Karpas-422 (cell line): ENCODE measurements at regions not wholly inside any gene's neighbourhood (a gene's known extent, or its start where the extent isn't known, plus 50 kb on each side); places are given as distances from the start of the nearest gene placed in this dataset.

Experiments used
- DNase-seq: peaks from one replicate; pipeline ENCODE4 v3.0.0-alpha.2; 2015
- H2AFZ ChIP-seq: fragments of 200-600 bp; sonication (generic); 2 replicates; pipeline ENCODE4 v1.6.1; 2014; ENCODE audit warnings: antibody characterized with exemption, low read length, mixed read lengths
- H3K27ac ChIP-seq: fragments of 200-600 bp; sonication (generic); 2 replicates; pipeline ENCODE4 v1.5.1; 2014; ENCODE audit warnings: mild to moderate bottlenecking, low read length, moderate library complexity
- H3K27me3 ChIP-seq: fragments of 200-600 bp; sonication (generic); 2 replicates; pipeline ENCODE4 v1.6.1; 2014; ENCODE audit warnings: low read length, mixed read lengths
- H3K36me3 ChIP-seq: fragments of 200-600 bp; sonication (generic); 2 replicates; pipeline ENCODE4 v1.6.1; 2014; ENCODE audit warnings: low read length, mixed read lengths; ENCODE audit not compliant: insufficient read depth
- H3K4me1 ChIP-seq: fragments of 200-600 bp; sonication (generic); 2 replicates; pipeline ENCODE4 v1.6.1; 2014; ENCODE audit warnings: mild to moderate bottlenecking, low read length, mixed read lengths
- H3K4me2 ChIP-seq: fragments of 200-600 bp; sonication (generic); 2 replicates; pipeline ENCODE4 v1.6.1; 2014; ENCODE audit warnings: low read length, low read depth, mild to moderate bottlenecking; ENCODE audit not compliant: poor library complexity, severe bottlenecking
- H3K4me3 ChIP-seq: fragments of 200-600 bp; sonication (generic); 2 replicates; pipeline ENCODE4 v1.5.1; 2014; ENCODE audit warnings: mild to moderate bottlenecking, antibody characterized with exemption, low read length, mixed read lengths
- H3K79me2 ChIP-seq: fragments of 200-600 bp; sonication (generic); 2 replicates; pipeline ENCODE4 v1.6.1; 2014; ENCODE audit warnings: mild to moderate bottlenecking, low read length, mixed read lengths
- H3K9ac ChIP-seq: fragments of 200-600 bp; sonication (generic); 2 replicates; pipeline ENCODE4 v1.6.0; 2014; ENCODE audit warnings: low read length
- H3K9me2 ChIP-seq: fragments of 200-600 bp; sonication (generic), shearing (Covaris generic); replicated peaks from 2 replicates; pipeline ENCODE4 v1.6.0; 2014; ENCODE audit warnings: mild to moderate bottlenecking, low read length, moderate library complexity; ENCODE audit not compliant: insufficient read depth
- H3K9me3 ChIP-seq: fragments of 300-700, 200-600 bp; sonication (generic); 2 replicates; pipeline ENCODE4 v1.6.1; 2014; ENCODE audit warnings: low read length, mixed read lengths
- H4K20me1 ChIP-seq: fragments of 200-600 bp; sonication (generic); 2 replicates; pipeline ENCODE4 v1.6.1; 2014; ENCODE audit warnings: mild to moderate bottlenecking, antibody characterized with exemption, low read length, low read depth; ENCODE audit not compliant: insufficient read depth

DNA sequence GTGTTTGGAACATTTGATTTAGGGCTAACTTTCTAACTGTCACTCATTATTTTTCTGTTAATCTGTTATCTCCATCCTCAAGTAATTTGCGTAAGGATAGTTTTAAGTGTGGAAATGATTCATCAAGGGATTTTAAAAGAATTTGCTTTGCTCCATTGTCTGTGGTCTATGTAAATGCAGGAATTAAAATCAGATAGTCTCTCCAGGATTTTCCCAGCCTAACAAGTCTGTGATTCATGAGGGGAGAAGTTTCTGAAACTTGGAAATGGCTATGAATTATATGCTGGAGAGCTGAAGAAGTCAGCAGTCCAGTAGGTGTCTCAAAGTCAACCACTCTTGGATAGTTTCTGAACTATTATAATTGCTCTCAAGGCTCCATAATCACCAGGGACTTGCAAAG lies 264.5 kb downstream of the MRPL39 start:
- Histone ChIP-seq H3K4me2 (no peak overlapping the region), H3K9me3 (no peaks in the 10 kb centered on the region), H3K4me1 (no peaks in the 10 kb centered on the region), H3K27me3 (no peaks in the 10 kb centered on the region), H4K20me1 (no peaks in the 10 kb centered on the region), H3K36me3 (no peaks in the 10 kb centered on the region), H3K4me3 (no peak overlapping the region), H3K9ac (no peak overlapping the region), H2AFZ (no peak overlapping the region), H3K27ac (no peak overlapping the region), H3K79me2 (no peaks in the 10 kb centered on the region), H3K9me2 (no peaks in the 10 kb centered on the region)
- DNase-seq = no peak

DNA sequence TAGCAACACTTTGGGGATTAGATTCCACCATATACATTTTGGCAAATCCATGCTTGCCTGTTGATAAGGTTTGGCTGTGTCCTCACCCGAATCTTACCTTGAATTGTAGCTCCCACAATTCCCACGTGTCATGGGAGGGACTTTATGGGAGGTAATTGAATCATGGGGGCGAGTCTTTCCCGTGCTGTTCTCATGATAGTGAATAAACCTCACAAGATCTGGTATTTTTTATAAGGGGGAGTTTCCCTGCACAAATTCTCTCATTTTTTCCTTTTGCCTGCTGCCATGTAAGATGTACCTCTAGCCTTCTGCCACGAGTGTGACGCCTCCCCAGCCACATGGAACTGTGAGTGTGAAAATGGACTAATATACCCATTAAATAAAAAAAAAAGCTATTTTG lies 265.3 kb downstream of the MRPL39 start:
- Histone ChIP-seq H3K36me3 (no peaks in the 10 kb centered on the region), H3K9me2 (no peaks in the 10 kb centered on the region), H3K9me3 (no peaks in the 10 kb centered on the region), H3K9ac (no peak overlapping the region), H3K4me3 (no peak overlapping the region), H4K20me1 (no peaks in the 10 kb centered on the region), H3K27ac (no peak overlapping the region), H3K4me2 (no peak overlapping the region), H3K4me1 (no peaks in the 10 kb centered on the region), H2AFZ (no peak overlapping the region), H3K27me3 (no peaks in the 10 kb centered on the region), H3K79me2 (no peaks in the 10 kb centered on the region)
- no peak for DNase-seq

DNA sequence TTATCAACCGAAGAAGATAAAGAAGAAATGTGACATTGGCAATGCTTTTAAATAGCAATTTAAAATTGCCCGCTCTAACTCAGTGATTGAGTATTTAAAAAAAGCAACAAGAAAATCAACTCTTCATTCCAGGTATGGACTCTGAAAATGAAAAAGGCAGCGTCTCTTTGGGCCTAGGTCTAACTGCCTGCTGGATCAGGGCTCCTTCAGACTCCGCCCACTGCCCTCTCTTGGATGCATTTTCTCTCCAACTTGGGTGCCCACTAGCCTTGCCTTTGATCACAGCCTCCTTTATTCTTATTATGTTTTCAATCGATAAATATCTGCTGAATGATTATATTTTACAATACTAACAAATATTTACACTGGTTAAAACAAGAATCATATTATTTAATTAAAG lies 268.9 kb downstream of the MRPL39 start:
- Histone ChIP-seq H3K9ac (no peak overlapping the region), H3K27me3 (no peaks in the 10 kb centered on the region), H3K4me3 (no peak overlapping the region), H4K20me1 (no peaks in the 10 kb centered on the region), H3K27ac (no peak overlapping the region), H2AFZ (no peak overlapping the region), H3K9me2 (no peaks in the 10 kb centered on the region), H3K4me1 (no peaks in the 10 kb centered on the region), H3K36me3 (no peaks in the 10 kb centered on the region), H3K9me3 (no peaks in the 10 kb centered on the region), H3K79me2 (no peaks in the 10 kb centered on the region), H3K4me2 (no peak overlapping the region)
- no peak for DNase-seq

DNA sequence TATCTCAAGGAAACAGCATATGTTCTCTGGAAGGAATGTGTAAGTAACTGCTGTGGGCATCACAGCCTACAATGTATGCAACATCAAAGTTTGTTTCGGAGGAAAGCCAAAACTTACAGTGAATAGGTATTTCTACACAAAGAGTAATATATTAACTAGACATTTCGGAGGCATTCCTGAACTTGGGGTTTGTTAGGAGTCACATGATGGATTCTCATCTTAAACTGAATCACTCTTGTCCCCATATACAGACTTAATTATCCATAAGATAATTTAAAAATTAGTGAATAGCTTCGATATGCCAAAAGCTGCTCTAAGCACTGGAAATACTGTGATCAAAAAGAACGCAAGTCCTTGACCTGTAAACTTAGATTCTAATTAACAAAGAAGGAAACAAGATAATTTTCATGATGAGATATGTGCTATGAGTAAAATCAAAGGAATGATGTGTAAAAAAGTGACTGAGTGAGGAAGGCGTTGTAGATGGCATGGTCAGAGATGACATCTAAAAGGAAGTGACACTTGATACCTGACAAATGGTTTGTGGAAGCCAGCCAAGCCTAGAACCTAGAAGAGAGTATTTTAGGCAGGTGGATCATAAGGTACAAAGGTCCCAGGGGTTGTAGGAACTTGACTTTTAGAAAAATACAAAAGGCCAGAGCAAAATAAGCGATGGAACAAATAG lies 273.1 kb downstream of the MRPL39 start:
- no peaks in the 10 kb centered on the region for H3K9me2 ChIP-seq
- H3K27me3 ChIP-seq = no peaks in the 10 kb centered on the region
- H3K9ac ChIP-seq = no peak overlapping the region
- H4K20me1 ChIP-seq = no peaks in the 10 kb centered on the region
- no peaks in the 10 kb centered on the region for H3K9me3 ChIP-seq
- H3K4me3 ChIP-seq = no peak overlapping the region
- H3K27ac ChIP-seq = no peak overlapping the region
- no peak for DNase-seq
- H3K4me1 ChIP-seq = no peaks in the 10 kb centered on the region
- H3K36me3 ChIP-seq = no peaks in the 10 kb centered on the region
- H2AFZ ChIP-seq = no peak overlapping the region
- H3K79me2 ChIP-seq = no peaks in the 10 kb centered on the region
- H3K4me2 ChIP-seq = no peak overlapping the region

DNA sequence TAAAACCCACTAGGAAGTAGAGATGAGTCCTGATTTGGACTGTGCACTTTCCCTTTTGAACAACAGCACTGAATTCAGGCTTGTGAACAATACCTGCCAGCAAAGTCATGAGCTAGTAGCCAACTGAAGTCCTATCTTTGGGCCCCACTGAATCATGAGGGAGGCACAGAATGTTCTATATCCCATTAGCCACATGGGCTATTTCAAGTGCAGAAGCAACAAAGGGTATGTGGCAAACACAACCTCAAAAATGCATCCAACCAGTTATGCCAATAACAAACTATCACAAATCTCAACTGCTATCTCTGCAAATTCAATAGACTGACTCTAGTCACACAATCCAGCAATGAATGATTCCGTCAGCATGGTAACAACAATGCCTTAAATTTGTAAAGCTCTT lies 276.0 kb downstream of the MRPL39 start:
- H3K79me2 ChIP-seq = no peaks in the 10 kb centered on the region
- no peak overlapping the region for H3K4me3 ChIP-seq
- H3K4me2 ChIP-seq = no peak overlapping the region
- H3K9me2 ChIP-seq = no peaks in the 10 kb centered on the region
- H3K27ac ChIP-seq = no peak overlapping the region
- H4K20me1 ChIP-seq = no peaks in the 10 kb centered on the region
- no peak overlapping the region for H2AFZ ChIP-seq
- no peaks in the 10 kb centered on the region for H3K36me3 ChIP-seq
- H3K4me1 ChIP-seq = no peaks in the 10 kb centered on the region
- no peak overlapping the region for H3K9ac ChIP-seq
- H3K9me3 ChIP-seq = peaks cover 6% of the 10 kb centered on the region; the same call in 1 of the 2 replicates
- H3K27me3 ChIP-seq = no peaks in the 10 kb centered on the region
- DNase-seq = no peak

DNA sequence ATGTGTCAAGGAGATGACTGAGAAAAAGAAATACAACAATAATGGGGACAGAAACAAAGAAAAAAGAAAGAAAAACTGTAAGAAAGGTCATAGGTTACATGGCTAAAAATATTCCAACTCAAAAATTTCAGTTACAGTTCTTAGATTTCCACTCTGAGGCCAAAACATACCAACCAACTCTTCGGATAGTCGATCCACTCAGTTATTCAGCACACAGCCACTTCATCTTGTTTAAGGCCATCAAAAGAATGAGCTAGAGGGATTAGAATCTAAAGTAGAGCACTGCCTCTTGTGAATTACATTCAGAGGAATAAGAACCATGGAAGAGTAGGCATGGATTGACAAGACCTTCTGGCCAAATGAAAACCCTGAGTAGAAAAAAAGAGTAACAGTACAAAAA lies 277.0 kb downstream of the MRPL39 start:
- DNase-seq = no peak
- no peak overlapping the region for H3K27ac ChIP-seq
- no peaks in the 10 kb centered on the region for H3K79me2 ChIP-seq
- no peak overlapping the region for H3K9ac ChIP-seq
- H3K9me2 ChIP-seq = no peaks in the 10 kb centered on the region
- H3K36me3 ChIP-seq = no peaks in the 10 kb centered on the region
- H2AFZ ChIP-seq = no peak overlapping the region
- no peaks in the 10 kb centered on the region for H3K4me1 ChIP-seq
- H3K9me3 ChIP-seq = peaks cover 6% of the 10 kb centered on the region; the same call in 1 of the 2 replicates
- no peaks in the 10 kb centered on the region for H3K27me3 ChIP-seq
- no peaks in the 10 kb centered on the region for H4K20me1 ChIP-seq
- no peak overlapping the region for H3K4me2 ChIP-seq
- no peak overlapping the region for H3K4me3 ChIP-seq

DNA sequence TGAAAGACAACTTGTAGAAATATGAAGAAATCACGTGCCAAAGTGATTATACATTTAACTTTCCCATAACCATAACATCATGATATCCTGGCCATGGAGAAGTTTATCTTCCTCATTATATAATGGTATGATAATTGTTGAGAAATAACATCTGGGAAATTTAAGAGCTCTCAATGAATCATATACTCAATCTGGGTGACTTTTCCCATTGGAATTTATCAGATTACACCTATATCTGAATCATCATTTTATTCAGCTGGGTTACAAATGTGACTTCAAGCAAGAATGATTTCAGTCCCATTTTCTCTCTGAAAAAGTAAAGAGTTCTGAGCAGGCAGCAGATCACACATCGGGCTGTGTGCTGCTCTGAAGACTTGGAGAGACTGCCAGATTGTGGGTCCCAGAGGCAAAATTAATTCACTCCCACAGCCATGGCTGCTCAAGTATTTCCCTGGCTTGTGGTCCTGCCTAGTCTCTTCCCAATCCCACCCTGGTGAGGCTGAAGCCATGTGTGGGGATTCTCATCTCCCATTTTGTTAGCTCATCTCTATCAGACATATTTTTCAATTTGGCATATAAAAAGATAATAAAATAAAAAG lies 278.0 kb downstream of the MRPL39 start:
- H3K36me3 ChIP-seq = no peaks in the 10 kb centered on the region
- no peak overlapping the region for H3K27ac ChIP-seq
- no peaks in the 10 kb centered on the region for H3K4me1 ChIP-seq
- peaks cover 6% of the 10 kb centered on the region; the same call in 1 of the 2 replicates for H3K9me3 ChIP-seq
- H2AFZ ChIP-seq = no peak overlapping the region
- no peaks in the 10 kb centered on the region for H3K9me2 ChIP-seq
- no peak overlapping the region for H3K4me3 ChIP-seq
- no peak overlapping the region for H3K4me2 ChIP-seq
- H3K79me2 ChIP-seq = no peaks in the 10 kb centered on the region
- H3K9ac ChIP-seq = no peak overlapping the region
- no peaks in the 10 kb centered on the region for H3K27me3 ChIP-seq
- DNase-seq = no peak
- H4K20me1 ChIP-seq = no peaks in the 10 kb centered on the region

DNA sequence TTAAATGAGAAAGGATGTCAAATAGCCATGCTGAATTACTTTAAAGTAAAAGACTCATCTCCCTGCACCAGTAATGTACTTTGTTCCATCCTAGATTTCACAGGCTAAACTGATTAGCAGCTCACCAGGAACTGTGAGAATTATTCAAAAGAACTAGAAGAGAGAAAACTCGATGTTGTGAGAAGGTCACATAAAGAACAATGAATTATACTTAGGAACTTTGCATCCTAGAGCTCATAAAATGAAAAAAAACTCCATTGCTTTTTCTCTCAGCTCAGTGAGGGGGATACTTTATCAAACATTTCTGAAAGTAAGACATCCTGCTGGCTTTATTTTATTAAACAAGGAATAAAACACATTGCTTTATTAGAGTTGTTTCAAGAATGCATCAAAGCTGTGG lies 278.5 kb downstream of the MRPL39 start:
- H3K4me2 ChIP-seq = no peak overlapping the region
- DNase-seq = no peak

More for the DNA sequence above, 278.5 kb downstream of the MRPL39 start:
- H3K9me2 ChIP-seq = no peaks in the 10 kb centered on the region
- H4K20me1 ChIP-seq = no peaks in the 10 kb centered on the region
- no peaks in the 10 kb centered on the region for H3K27me3 ChIP-seq
- H3K36me3 ChIP-seq = no peaks in the 10 kb centered on the region
- H3K9me3 ChIP-seq = peaks cover 6% of the 10 kb centered on the region; the same call in 1 of the 2 replicates
- no peaks in the 10 kb centered on the region for H3K4me1 ChIP-seq
- H3K4me3 ChIP-seq = no peak overlapping the region
- H2AFZ ChIP-seq = no peak overlapping the region
- H3K79me2 ChIP-seq = no peaks in the 10 kb centered on the region
- H3K9ac ChIP-seq = no peak overlapping the region
- no peak overlapping the region for H3K27ac ChIP-seq
